ENCODE measurements at regions not wholly inside any gene's neighbourhood (a gene's known extent, or its start where the extent isn't known, plus 50 kb on each side); places are given as distances from the start of the nearest gene placed in this dataset.

DNA sequence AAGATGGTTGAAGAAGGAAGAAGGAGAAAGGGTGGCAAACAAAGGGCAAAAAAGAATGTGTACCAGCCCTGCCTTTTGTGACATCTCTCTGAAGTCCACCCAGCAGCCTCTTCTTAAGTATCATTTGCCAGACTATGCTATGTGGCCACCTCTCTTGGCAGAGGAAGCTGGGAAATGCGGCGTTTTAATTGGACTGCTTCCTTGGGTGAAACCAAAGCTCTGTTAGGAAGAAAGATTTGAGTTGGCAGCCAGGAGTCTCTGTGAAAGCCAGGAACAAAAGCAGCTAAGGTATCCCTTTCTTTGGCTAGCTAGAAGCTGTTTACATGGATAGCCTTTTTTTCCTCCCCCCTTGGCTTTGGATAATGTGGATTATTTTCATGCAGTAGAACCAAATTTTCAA is 67.5 kb upstream of the GTSF1L start:
- TF ChIP-seq, protein P1, sequence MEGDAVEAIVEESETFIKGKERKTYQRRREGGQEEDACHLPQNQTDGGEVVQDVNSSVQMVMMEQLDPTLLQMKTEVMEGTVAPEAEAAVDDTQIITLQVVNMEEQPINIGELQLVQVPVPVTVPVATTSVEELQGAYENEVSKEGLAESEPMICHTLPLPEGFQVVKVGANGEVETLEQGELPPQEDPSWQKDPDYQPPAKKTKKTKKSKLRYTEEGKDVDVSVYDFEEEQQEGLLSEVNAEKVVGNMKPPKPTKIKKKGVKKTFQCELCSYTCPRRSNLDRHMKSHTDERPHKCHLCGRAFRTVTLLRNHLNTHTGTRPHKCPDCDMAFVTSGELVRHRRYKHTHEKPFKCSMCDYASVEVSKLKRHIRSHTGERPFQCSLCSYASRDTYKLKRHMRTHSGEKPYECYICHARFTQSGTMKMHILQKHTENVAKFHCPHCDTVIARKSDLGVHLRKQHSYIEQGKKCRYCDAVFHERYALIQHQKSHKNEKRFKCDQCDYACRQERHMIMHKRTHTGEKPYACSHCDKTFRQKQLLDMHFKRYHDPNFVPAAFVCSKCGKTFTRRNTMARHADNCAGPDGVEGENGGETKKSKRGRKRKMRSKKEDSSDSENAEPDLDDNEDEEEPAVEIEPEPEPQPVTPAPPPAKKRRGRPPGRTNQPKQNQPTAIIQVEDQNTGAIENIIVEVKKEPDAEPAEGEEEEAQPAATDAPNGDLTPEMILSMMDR (IDR thresholded peaks at IDR 0.05), result no peak
- no peak for TF ChIP-seq POLR2A (IDR thresholded peaks at IDR 0.05)
